ENCODE measurements at regions not wholly inside any gene's neighbourhood (a gene's known extent, or its start where the extent isn't known, plus 50 kb on each side); places are given as distances from the start of the nearest gene placed in this dataset.

DNA sequence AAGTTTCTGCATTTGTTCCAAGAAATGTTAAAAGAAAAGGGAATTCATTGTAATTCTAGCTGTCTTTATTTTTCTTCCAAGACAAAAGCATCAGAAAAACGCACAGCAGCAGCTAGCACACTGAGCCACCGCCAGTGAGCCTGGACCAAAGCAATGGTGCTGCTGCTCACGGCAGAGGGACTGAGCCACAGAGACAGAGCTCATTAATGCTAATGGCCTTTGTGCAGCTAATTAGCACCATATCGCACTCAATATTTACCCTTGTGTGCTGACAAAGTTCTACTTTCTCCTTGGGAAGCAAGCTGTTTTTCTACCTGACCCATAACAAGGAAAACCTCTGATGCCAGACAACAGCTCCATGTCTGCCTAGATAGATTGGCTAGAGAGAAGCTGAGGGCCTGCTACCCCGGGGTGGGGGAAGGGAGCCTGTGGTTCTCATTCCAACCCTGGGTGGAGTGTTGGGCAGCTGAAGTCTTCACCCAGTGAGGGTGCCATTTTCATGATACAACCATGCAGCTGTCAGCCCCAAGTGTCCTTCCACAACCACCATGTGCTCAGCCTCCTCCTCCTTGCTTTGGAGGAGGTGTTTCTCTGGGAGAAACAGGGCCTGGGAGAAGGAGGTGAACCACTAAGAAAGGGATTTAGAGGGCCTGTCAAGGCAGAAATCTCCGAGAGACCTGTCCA is 131.1 kb upstream of the NCAM1 start:
- Histone ChIP-seq H3K4me1 (ENCODE audit: control insufficient read depth, insufficient read depth, low read length) (peaks cover 15% of the 10 kb centered on the region; the same call in 1 of the 2 replicates), H3K9me3 (ENCODE audit: control insufficient read depth, insufficient read depth, low read length) (no peaks in the 10 kb centered on the region), H3K4me3 (ENCODE audit: low read depth, low read length) (no peak overlapping the region), H3K36me3 (ENCODE audit: control insufficient read depth, insufficient read depth, low read length) (no peaks in the 10 kb centered on the region), H3K9ac (ENCODE audit: low read depth, low read length) (no peak overlapping the region), H3K27me3 (ENCODE audit: control insufficient read depth, insufficient read depth, low read length) (no peaks in the 10 kb centered on the region), H3K27ac (ENCODE audit: low read depth, low read length) (no peak overlapping the region)

DNA sequence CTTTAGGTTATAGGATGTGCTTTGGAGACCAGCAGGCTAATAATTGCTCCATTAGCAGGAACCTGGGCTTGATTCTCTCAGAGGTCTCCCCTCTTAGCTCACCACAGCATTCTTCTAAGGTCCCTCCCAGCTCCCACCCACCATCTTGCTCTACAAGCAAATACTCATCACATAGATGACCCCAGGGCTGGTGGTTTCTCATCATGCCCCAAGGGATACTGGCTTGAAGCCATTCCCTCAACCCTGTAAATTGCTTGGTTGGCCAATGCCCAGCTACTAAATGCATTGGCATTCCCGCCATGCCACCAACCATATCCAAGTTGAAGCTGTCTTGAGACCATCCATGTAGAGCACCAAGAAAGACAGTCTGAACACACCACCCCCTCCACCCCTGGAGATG is 130.2 kb upstream of the NCAM1 start:
- Histone ChIP-seq H3K9me3 (ENCODE audit: control insufficient read depth, insufficient read depth, low read length) (no peaks in the 10 kb centered on the region), H3K27me3 (ENCODE audit: control insufficient read depth, insufficient read depth, low read length) (no peaks in the 10 kb centered on the region), H3K4me1 (ENCODE audit: control insufficient read depth, insufficient read depth, low read length) (peaks cover 7% of the 10 kb centered on the region; the same call in 1 of the 2 replicates), H3K36me3 (ENCODE audit: control insufficient read depth, insufficient read depth, low read length) (no peaks in the 10 kb centered on the region), H3K9ac (ENCODE audit: low read depth, low read length) (no peak overlapping the region), H3K27ac (ENCODE audit: low read depth, low read length) (no peak overlapping the region), H3K4me3 (ENCODE audit: low read depth, low read length) (no peak overlapping the region)

DNA sequence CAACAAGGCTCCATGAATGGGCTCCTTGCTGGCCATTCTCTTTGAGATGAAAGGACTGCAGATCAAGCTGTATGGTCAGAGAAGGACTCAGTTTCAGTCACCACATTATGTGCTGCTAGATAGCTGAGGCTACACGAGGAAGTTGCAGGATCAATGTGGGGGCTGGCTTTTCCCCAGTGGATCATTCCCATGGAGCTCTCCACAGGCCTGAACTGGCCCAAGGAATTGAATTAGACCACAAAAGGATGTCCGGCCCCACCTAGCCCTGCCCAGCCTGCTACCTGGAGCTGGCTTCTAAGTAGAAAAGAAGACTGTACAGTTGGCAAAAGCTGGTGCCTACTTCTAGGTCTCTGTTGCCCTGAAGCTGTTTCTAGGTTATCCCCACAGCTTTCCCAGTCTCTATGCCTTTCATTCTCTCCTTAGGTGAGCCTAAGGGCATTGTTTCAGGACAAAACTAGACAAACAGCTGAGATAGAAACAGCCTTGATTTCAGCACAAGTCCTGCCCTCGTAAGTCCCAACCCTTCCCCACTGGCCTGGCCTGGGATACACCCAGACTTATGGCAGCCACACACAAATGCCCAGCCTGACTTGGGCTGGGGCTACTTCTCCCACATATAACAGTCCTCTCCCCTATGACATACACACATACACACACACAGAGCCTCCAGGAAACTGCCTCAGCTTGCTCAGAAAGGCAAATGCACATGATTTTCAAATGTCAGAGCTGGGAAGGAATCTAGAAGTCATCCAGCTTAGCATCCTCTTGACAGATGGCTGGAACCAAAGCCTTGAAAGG is 129.1 kb upstream of the NCAM1 start:
- Histone ChIP-seq H3K27ac (ENCODE audit: low read depth, low read length) (no peak overlapping the region), H3K4me3 (ENCODE audit: low read depth, low read length) (no peak overlapping the region), H3K4me1 (ENCODE audit: control insufficient read depth, insufficient read depth, low read length) (no peaks in the 10 kb centered on the region), H3K27me3 (ENCODE audit: control insufficient read depth, insufficient read depth, low read length) (no peaks in the 10 kb centered on the region), H3K36me3 (ENCODE audit: control insufficient read depth, insufficient read depth, low read length) (no peaks in the 10 kb centered on the region), H3K9ac (ENCODE audit: low read depth, low read length) (no peak overlapping the region), H3K9me3 (ENCODE audit: control insufficient read depth, insufficient read depth, low read length) (no peaks in the 10 kb centered on the region)

DNA sequence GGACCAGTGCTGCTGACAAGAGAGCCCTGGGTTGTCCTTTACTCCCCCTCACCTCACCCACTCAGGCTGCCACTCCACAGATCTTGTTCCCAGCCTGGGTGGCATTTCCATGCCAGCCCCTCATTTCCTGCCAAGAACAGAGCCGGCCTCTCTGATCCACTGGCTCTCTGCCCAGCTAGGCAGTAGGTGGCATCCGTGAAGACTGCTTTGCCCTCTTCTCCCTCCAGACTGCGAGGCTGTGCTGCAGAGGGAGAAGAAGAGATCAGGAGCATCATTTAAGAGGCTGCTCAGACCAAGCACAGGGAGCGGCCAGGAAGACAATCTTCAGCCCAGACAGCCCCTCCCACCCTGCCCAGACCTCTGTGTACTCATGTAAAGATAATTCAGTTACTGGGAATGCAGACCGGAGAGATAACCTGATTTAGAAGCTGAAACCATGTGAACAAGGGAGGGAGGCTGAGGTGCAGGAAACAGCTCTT is 126.9 kb upstream of the NCAM1 start:
- H3K36me3 ChIP-seq (ENCODE audit: control insufficient read depth, insufficient read depth, low read length): no peaks in the 10 kb centered on the region
- H3K4me3 ChIP-seq (ENCODE audit: low read depth, low read length): no peak overlapping the region
- H3K9ac ChIP-seq (ENCODE audit: low read depth, low read length): no peak overlapping the region
- no peaks in the 10 kb centered on the region for H3K27me3 ChIP-seq (ENCODE audit: control insufficient read depth, insufficient read depth, low read length)
- H3K4me1 ChIP-seq (ENCODE audit: control insufficient read depth, insufficient read depth, low read length): no peaks in the 10 kb centered on the region
- no peak overlapping the region for H3K27ac ChIP-seq (ENCODE audit: low read depth, low read length)
- H3K9me3 ChIP-seq (ENCODE audit: control insufficient read depth, insufficient read depth, low read length): no peaks in the 10 kb centered on the region

DNA sequence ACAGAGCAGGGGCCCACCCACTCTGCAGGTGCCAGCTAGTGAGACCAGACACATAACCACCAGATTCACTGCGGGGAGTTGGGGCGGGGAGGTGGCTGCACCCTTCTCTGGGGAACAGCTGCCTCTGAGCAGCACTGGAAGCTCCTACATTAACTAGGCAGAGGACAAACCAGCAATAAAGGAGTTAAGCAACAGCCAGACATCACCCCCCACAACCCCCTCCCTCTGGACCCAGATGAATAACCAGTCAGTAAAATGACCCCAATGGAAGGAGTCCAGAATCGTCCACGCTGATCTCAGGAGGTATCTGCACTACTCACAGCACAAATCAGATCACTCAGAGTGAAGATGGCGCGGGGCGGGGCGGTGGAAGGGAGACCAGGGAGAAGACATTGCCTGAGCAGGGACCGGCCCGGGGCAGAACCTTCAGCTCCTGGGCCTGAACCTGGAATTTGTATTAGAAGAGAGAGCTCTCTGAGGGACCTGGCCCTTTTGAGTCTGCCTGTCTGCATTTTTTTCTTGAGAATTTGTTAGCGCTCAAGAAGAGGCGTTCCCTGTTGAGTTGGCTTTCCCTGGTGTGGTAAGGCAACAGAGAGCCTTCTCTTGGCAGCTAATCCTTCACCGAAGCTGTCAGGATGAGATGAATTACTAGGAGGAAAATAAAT is 125.5 kb upstream of the NCAM1 start:
- Histone ChIP-seq H3K4me3 (ENCODE audit: low read depth, low read length) (no peak overlapping the region), H3K36me3 (ENCODE audit: control insufficient read depth, insufficient read depth, low read length) (no peaks in the 10 kb centered on the region), H3K9ac (ENCODE audit: low read depth, low read length) (no peak overlapping the region)

DNA sequence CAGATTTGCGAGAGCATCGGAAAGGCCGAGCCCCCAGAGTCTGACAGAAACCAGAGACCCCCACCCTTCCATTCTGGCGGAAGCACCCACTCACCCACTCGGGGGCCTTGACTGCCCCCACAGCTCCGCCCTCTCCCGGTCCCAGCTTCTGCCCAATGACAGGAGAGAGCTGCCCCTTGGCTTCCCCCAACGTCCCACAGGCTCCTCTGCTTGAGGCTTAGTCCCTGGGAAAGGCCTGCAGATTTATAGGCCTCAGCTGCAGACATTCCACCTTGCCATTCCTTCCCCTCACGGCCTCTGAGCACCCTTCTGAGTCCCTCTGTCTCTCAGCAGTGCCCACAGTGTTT is 125.0 kb upstream of the NCAM1 start:
- H3K36me3 ChIP-seq (ENCODE audit: control insufficient read depth, insufficient read depth, low read length): no peaks in the 10 kb centered on the region
- no peak overlapping the region for H3K9ac ChIP-seq (ENCODE audit: low read depth, low read length)
- no peaks in the 10 kb centered on the region for H3K4me1 ChIP-seq (ENCODE audit: control insufficient read depth, insufficient read depth, low read length)
- H3K4me3 ChIP-seq (ENCODE audit: low read depth, low read length): no peak overlapping the region
- H3K9me3 ChIP-seq (ENCODE audit: control insufficient read depth, insufficient read depth, low read length): no peaks in the 10 kb centered on the region
- H3K27ac ChIP-seq (ENCODE audit: low read depth, low read length): no peak overlapping the region
- H3K27me3 ChIP-seq (ENCODE audit: control insufficient read depth, insufficient read depth, low read length): no peaks in the 10 kb centered on the region

More for the DNA sequence above, 125.5 kb upstream of the NCAM1 start:
- no peak overlapping the region for H3K27ac ChIP-seq (ENCODE audit: low read depth, low read length)
- H3K27me3 ChIP-seq (ENCODE audit: control insufficient read depth, insufficient read depth, low read length): no peaks in the 10 kb centered on the region
- no peaks in the 10 kb centered on the region for H3K9me3 ChIP-seq (ENCODE audit: control insufficient read depth, insufficient read depth, low read length)
- no peaks in the 10 kb centered on the region for H3K4me1 ChIP-seq (ENCODE audit: control insufficient read depth, insufficient read depth, low read length)

DNA sequence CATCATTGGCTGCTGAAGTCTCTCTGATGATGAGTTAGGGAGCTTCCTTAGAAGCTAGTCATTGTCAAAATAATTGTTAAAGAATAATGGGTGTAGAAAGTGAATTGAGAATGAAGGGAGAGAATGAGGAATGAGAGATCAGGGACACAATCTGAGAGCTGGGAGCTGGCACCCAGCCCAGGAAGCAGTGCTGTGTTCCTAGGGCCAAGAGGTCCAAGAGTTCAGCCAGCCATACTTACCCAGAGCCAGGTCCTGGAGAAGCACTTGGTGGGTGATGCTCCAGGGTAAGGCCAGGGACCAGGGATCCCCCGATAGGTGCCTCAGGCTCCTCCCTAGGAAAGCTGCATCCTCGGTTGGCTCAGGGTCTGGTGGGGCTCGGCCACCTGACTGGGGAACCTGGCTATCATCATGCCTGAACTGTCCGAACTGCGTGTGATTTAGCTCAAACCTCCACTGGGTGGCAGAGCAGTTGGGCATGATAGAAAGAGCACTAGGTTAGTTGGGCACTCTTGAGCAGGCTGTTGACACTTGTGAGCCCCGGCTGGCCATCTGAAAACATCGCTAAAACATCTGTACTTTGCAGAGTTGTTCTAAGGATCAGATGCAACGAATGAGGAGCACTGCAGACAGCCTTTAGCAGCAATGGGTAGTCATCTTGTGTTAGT is 123.9 kb upstream of the NCAM1 start:
- Histone ChIP-seq H3K4me3 (ENCODE audit: low read depth, low read length) (no peak overlapping the region), H3K27me3 (ENCODE audit: control insufficient read depth, insufficient read depth, low read length) (no peaks in the 10 kb centered on the region), H3K9ac (ENCODE audit: low read depth, low read length) (no peak overlapping the region), H3K27ac (ENCODE audit: low read depth, low read length) (no peak overlapping the region), H3K36me3 (ENCODE audit: control insufficient read depth, insufficient read depth, low read length) (no peaks in the 10 kb centered on the region), H3K9me3 (ENCODE audit: control insufficient read depth, insufficient read depth, low read length) (no peaks in the 10 kb centered on the region), H3K4me1 (ENCODE audit: control insufficient read depth, insufficient read depth, low read length) (no peaks in the 10 kb centered on the region)

DNA sequence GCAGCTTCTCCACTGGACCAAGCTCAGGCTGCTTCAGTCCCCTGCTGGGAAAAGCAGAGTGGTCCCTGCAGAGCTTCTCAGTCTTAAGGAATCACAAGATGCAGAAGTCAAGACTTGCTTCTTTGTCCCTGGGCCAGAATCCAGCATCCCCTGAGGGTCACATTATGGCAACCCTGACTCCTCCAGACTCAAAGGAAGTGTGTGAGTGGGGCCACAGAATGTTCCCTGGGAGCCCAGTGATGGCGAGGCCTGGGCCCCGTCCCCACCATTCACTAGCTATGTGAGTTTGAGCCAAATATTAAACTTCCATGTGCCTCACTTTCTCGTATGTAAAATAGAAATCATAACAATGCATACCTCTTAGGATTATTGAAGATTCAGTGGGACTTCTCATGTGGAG is 122.2 kb upstream of the NCAM1 start:
- Histone ChIP-seq H3K36me3 (ENCODE audit: control insufficient read depth, insufficient read depth, low read length) (no peaks in the 10 kb centered on the region), H3K27ac (ENCODE audit: low read depth, low read length) (no peak overlapping the region), H3K4me1 (ENCODE audit: control insufficient read depth, insufficient read depth, low read length) (no peaks in the 10 kb centered on the region), H3K4me3 (ENCODE audit: low read depth, low read length) (no peak overlapping the region), H3K27me3 (ENCODE audit: control insufficient read depth, insufficient read depth, low read length) (no peaks in the 10 kb centered on the region), H3K9ac (ENCODE audit: low read depth, low read length) (no peak overlapping the region), H3K9me3 (ENCODE audit: control insufficient read depth, insufficient read depth, low read length) (no peaks in the 10 kb centered on the region)

DNA sequence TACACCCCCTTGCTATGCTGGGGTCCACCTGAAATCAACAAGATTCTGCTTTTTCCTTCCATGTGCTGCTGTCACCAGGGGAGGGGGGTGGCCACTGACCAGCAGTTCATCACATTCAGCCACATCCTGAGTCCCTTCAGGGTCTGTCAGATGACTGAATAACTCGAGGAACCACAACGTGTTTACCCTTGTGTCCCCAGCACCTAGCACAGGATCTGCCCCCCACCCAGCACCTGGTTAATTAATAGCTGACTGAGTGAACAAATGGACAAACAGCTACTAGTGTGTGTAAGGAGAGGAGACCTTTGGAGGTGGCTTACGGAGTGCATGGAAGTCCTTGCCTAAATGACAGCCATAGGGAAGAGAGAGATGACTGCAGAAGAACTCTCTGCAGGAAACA is 119.5 kb upstream of the NCAM1 start:
- H3K9me3 ChIP-seq (ENCODE audit: control insufficient read depth, insufficient read depth, low read length): no peaks in the 10 kb centered on the region
- H3K9ac ChIP-seq (ENCODE audit: low read depth, low read length): no peak overlapping the region
- H3K36me3 ChIP-seq (ENCODE audit: control insufficient read depth, insufficient read depth, low read length): no peaks in the 10 kb centered on the region

DNA sequence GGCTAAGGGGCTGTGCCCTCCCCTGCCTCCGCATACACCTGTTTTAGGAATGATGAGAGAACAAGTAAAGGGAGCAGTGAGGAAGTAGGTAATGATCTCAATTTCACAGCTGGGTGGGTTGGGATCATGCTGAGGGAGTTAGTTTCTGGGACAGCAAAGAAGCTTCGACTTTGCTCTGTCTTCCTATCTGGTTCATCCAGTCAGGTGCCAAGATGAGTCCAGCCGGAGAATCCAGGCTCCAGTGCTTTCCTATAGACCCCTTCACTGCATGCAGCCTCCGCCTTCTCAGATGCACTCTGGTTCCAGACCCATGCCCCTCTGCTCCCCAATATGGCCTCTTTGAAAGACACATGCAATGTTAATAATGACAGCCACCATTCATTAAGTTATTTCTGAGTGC is 119.1 kb upstream of the NCAM1 start:
- no peak overlapping the region for H3K27ac ChIP-seq (ENCODE audit: low read depth, low read length)
- H3K27me3 ChIP-seq (ENCODE audit: control insufficient read depth, insufficient read depth, low read length): no peaks in the 10 kb centered on the region
- no peak overlapping the region for H3K9ac ChIP-seq (ENCODE audit: low read depth, low read length)
- no peak overlapping the region for H3K4me3 ChIP-seq (ENCODE audit: low read depth, low read length)
- no peaks in the 10 kb centered on the region for H3K4me1 ChIP-seq (ENCODE audit: control insufficient read depth, insufficient read depth, low read length)
- no peaks in the 10 kb centered on the region for H3K9me3 ChIP-seq (ENCODE audit: control insufficient read depth, insufficient read depth, low read length)
- H3K36me3 ChIP-seq (ENCODE audit: control insufficient read depth, insufficient read depth, low read length): no peaks in the 10 kb centered on the region

More for the DNA sequence above, 119.5 kb upstream of the NCAM1 start:
- Histone ChIP-seq H3K27me3 (ENCODE audit: control insufficient read depth, insufficient read depth, low read length) (no peaks in the 10 kb centered on the region), H3K4me3 (ENCODE audit: low read depth, low read length) (no peak overlapping the region), H3K4me1 (ENCODE audit: control insufficient read depth, insufficient read depth, low read length) (no peaks in the 10 kb centered on the region), H3K27ac (ENCODE audit: low read depth, low read length) (no peak overlapping the region)
